Activated B cell treated with CpG ODN at 0.5 μM for 24 hours (primary cell): ENCODE measurements at regions not wholly inside any gene's neighbourhood (a gene's known extent, or its start where the extent isn't known, plus 50 kb on each side); places are given as distances from the start of the nearest gene placed in this dataset.

Experiments
- ATAC-seq: fragments of 200-7000 bp; cut with Tn5 transposase; one replicate; pipeline ENCODE4 v1.10.0; 2021; ENCODE audit warnings: low read depth, mild to moderate bottlenecking, moderate library complexity
- CTCF ChIA-PET: fragments of 350-600 bp; sonication (Branson Sonifier 250); formaldehyde crosslinking; loops from one replicate; lab custom pipeline; 2021; ENCODE audit warnings: antibody characterized with exemption; lab: Charles Lee
- POLR2A ChIA-PET: fragments of 350-600 bp; sonication (Branson Sonifier 250); formaldehyde crosslinking; loops from one replicate; lab custom pipeline; 2021; ENCODE audit warnings: antibody characterized with exemption; lab: Charles Lee
- DNase-seq: peaks from one replicate; pipeline ENCODE4 v3.0.0; 2022
- H3K27ac Mint-ChIP-seq: one replicate; pipeline ENCODE4 v1.8.0; 2020; ENCODE audit warnings: mixed read lengths
- H3K27me3 Mint-ChIP-seq: one replicate; pipeline ENCODE4 v1.8.0; 2021; ENCODE audit warnings: mixed read lengths
- H3K36me3 Mint-ChIP-seq: one replicate; pipeline ENCODE4 v1.8.0; 2021; ENCODE audit warnings: low read depth, mixed read lengths
- H3K4me1 Mint-ChIP-seq: one replicate; pipeline ENCODE4 v1.8.0; 2021; ENCODE audit warnings: mixed read lengths
- H3K4me3 Mint-ChIP-seq: one replicate; pipeline ENCODE4 v1.8.0; 2020; ENCODE audit warnings: mild to moderate bottlenecking, mixed read lengths
- H3K9me3 Mint-ChIP-seq: one replicate; pipeline ENCODE4 v1.8.0; 2020; ENCODE audit warnings: mixed read lengths
- CTCF ChIP-seq: fragments of 200-600 bp; IDR thresholded peaks from one replicate; pipeline ENCODE4 v1.8.0; 2022; ENCODE audit warnings: antibody characterized with exemption, mild to moderate bottlenecking
- intact Hi-C: fragments of 100-400 bp; cut with micrococcal nuclease; formaldehyde crosslinking; loops from one replicate; pipeline ENCODE4 v1.15.1; 2024

GRCh38 chr4:163612762-163613161 is 118.3 kb downstream of the TMA16 start:
- DNase-seq, result no peak
- Mint-ChIP-seq H3K36me3 (peaks cover 32% of the 10 kb centered on the region), H3K27ac (peak overlapping the region; percentile 98), H3K27me3 (no peaks in the 10 kb centered on the region), H3K4me3 (peak overlapping the region; percentile 89), H3K4me1 (peaks cover 66% of the 10 kb centered on the region), H3K9me3 (peaks cover 3% of the 10 kb centered on the region)
- ChIA-PET CTCF (interaction anchor here (0.6 to 5.1 kb wide), 11 partner anchors 10 to 69 kb away, joined by 3 to 63 read pairs (median 4); no protein-coding TSS in a partner anchor), POLR2A (interaction anchor here (0.7 to 9.3 kb wide), 14 partner anchors 9 to 118 kb away, joined by 3 to 200 read pairs (median 8); partner anchors contain the start of gene TMA16)
- no peak for TF ChIP-seq CTCF
- ATAC-seq, result peak; percentile 18
- intact Hi-C loops, result loop anchor here (5.0 kb wide), 1 partner anchor 1500 kb away; the partner anchor contains the start of gene TMEM192

GRCh38 chr4:163613383-163613782 is 118.9 kb downstream of the TMA16 start:
- no peak for TF ChIP-seq CTCF
- Mint-ChIP-seq H3K4me3 (peak overlapping the region; percentile 89), H3K27ac (peak overlapping the region; percentile 98), H3K27me3 (no peaks in the 10 kb centered on the region), H3K9me3 (peaks cover 3% of the 10 kb centered on the region), H3K36me3 (peaks cover 29% of the 10 kb centered on the region), H3K4me1 (peaks cover 59% of the 10 kb centered on the region)
- ATAC-seq (peak; percentile 28), DNase-seq (no peak)
- intact Hi-C loops, result loop anchor here (5.0 kb wide), 1 partner anchor 1499 kb away; the partner anchor contains the start of gene TMEM192
- ChIA-PET CTCF (interaction anchor here (0.8 to 5.1 kb wide), 9 partner anchors 23 to 67 kb away, joined by 3 to 63 read pairs (median 5); no protein-coding TSS in a partner anchor), POLR2A (interaction anchor here (0.5 to 9.3 kb wide), 14 partner anchors 10 to 119 kb away, joined by 3 to 200 read pairs (median 4); partner anchors contain the start of gene TMA16)

GRCh38 chr4:163614866-163615265 is 120.4 kb downstream of the TMA16 start:
- peaks cover 23% of the 10 kb centered on the region for H3K36me3 Mint-ChIP-seq
- peaks cover 3% of the 10 kb centered on the region for H3K9me3 Mint-ChIP-seq
- no peak for DNase-seq
- peak overlapping the region; percentile 11 for H3K4me3 Mint-ChIP-seq
- intact Hi-C loops, result loop anchor here (5.0 kb wide), 1 partner anchor 1497 kb away; the partner anchor contains the start of gene TMEM192
- no peak for ATAC-seq
- TF ChIP-seq CTCF, result no peak
- H3K4me1 Mint-ChIP-seq, result peaks cover 50% of the 10 kb centered on the region
- H3K27ac Mint-ChIP-seq, result peak overlapping the region; percentile 98
- ChIA-PET CTCF (interaction anchor here (5.1 kb wide), 1 partner anchor 25 kb away, joined by 63 read pairs; no protein-coding TSS in a partner anchor), POLR2A (interaction anchor here (0.9 to 9.3 kb wide), 5 partner anchors 14 to 119 kb away, joined by 3 to 200 read pairs (median 94); no protein-coding TSS in a partner anchor)
- no peaks in the 10 kb centered on the region for H3K27me3 Mint-ChIP-seq

GRCh38 chr4:163618845-163619244 is 124.4 kb downstream of the TMA16 start:
- no peak overlapping the region for H3K4me3 Mint-ChIP-seq
- no peak for ATAC-seq
- no peaks in the 10 kb centered on the region for H3K27me3 Mint-ChIP-seq
- intact Hi-C loops, result no loop called here
- H3K27ac Mint-ChIP-seq, result no peak overlapping the region
- TF ChIP-seq CTCF, result no peak
- DNase-seq, result no peak
- peaks cover 3% of the 10 kb centered on the region for H3K9me3 Mint-ChIP-seq
- ChIA-PET POLR2A (interaction anchor here (9.3 kb wide), 1 partner anchor 47 kb away, joined by 200 read pairs; no protein-coding TSS in a partner anchor), CTCF (no interaction called here)
- peaks cover 28% of the 10 kb centered on the region for H3K4me1 Mint-ChIP-seq
- no peaks in the 10 kb centered on the region for H3K36me3 Mint-ChIP-seq

- ChIA-PET POLR2A (interaction anchor here (1.3 to 1.4 kb wide), 2 partner anchors 8 to 56 kb away, joined by 3 to 4 read pairs; no protein-coding TSS in a partner anchor), CTCF (interaction anchor here (2.0 kb wide), 1 partner anchor 65 kb away, joined by 7 read pairs; no protein-coding TSS in a partner anchor)
- no peak overlapping the region for H3K4me3 Mint-ChIP-seq
- ATAC-seq (no peak), DNase-seq (no peak)
- no peaks in the 10 kb centered on the region for H3K36me3 Mint-ChIP-seq
- TF ChIP-seq CTCF, result no peak
- H3K27me3 Mint-ChIP-seq, result no peaks in the 10 kb centered on the region
- H3K4me1 Mint-ChIP-seq, result peaks cover 9% of the 10 kb centered on the region
- no peak overlapping the region for H3K27ac Mint-ChIP-seq
- intact Hi-C loops, result no loop called here
- no peaks in the 10 kb centered on the region for H3K9me3 Mint-ChIP-seq
Observed at GRCh38 chr4:163620738-163621137, 126.2 kb downstream of the TMA16 start.
